GM13977 (cell line): ENCODE measurements at regions not wholly inside any gene's neighbourhood (a gene's known extent, or its start where the extent isn't known, plus 50 kb on each side); places are given as distances from the start of the nearest gene placed in this dataset.

Experiments used
- DNase-seq: peaks from one replicate; pipeline ENCODE4 v3.0.0; 2012; ENCODE audit warnings: low spot score
- in situ Hi-C: fragments of 300-500 bp; cut with MboI; formaldehyde crosslinking; loops from one replicate; pipeline ENCODE4 v1.12.0; 2022; ENCODE audit warnings: low sequenced_read_pairs, low pct_unique_long_range_greater_than_20kb, mixed read lengths, inconsistent platforms; ENCODE audit not compliant: unreplicated experiment
- TF ChIP-seq, protein P1 (sequence below): IDR thresholded peaks from 2 replicates; pipeline ENCODE4 v1.5.1; 2012; ENCODE audit warnings: mild to moderate bottlenecking, control low read depth; ENCODE audit not compliant: insufficient read depth; ENCODE audit errors: extremely low read depth, missing control alignments

DNA sequence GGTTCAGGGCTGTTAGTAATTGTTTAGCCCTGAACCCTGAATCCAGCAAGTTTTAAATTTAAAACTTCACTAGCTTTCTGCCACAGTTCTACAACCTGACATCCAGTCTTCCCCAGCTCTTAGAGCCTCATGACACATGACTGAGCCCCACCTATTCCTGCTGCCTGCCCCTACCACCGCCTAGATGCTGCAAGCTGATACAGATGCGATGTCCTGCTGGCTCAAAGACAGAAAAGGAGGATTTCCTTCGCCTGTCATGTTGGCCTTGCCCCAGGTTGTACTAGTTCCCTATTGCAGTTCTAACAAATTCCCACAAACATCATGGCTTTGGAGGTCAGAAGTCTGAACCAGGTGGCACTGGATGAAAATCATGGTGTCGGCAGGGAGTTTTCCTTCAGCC lies 510.6 kb upstream of the PPP2R3A start:
- in situ Hi-C loops: no loop called here
- no peak for DNase-seq

DNA sequence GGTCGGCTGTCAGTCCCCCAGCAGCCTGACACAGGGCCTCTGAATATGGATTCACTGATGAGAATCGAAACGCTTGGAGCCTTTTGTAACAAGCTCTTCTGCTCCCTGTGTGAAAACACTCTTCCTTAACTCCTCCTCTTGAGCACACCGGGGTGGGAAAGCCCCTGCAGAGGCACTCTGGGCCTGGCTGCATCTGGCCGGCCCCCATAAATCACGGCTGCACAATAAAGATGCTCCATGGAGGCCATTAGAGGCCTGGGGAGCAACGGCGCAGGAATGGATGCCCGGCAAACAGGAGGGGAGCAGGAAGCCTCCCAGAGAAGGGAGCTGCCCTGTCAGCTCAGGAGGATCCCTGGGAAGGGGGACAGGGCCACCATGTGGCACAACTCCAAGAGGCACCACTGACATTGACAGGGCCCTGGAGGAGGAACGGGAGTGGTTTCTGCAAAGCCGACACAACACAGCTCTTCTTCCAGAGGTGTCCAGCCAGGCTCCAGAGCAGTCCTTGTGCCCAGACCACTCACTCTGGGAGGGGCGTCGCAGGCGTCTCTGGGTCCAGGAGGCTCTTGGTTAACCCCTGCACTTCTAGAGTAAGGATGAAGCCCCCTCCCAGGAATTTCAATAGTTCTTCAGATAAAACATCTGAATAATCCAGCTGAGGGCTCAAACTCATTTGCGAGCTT lies 509.3 kb upstream of the PPP2R3A start:
- TF ChIP-seq, protein P1, sequence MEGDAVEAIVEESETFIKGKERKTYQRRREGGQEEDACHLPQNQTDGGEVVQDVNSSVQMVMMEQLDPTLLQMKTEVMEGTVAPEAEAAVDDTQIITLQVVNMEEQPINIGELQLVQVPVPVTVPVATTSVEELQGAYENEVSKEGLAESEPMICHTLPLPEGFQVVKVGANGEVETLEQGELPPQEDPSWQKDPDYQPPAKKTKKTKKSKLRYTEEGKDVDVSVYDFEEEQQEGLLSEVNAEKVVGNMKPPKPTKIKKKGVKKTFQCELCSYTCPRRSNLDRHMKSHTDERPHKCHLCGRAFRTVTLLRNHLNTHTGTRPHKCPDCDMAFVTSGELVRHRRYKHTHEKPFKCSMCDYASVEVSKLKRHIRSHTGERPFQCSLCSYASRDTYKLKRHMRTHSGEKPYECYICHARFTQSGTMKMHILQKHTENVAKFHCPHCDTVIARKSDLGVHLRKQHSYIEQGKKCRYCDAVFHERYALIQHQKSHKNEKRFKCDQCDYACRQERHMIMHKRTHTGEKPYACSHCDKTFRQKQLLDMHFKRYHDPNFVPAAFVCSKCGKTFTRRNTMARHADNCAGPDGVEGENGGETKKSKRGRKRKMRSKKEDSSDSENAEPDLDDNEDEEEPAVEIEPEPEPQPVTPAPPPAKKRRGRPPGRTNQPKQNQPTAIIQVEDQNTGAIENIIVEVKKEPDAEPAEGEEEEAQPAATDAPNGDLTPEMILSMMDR: no peak
- in situ Hi-C loops: no loop called here
- DNase-seq: no peak

More for the DNA sequence above, 510.6 kb upstream of the PPP2R3A start:
- TF ChIP-seq, protein P1: no peak

DNA sequence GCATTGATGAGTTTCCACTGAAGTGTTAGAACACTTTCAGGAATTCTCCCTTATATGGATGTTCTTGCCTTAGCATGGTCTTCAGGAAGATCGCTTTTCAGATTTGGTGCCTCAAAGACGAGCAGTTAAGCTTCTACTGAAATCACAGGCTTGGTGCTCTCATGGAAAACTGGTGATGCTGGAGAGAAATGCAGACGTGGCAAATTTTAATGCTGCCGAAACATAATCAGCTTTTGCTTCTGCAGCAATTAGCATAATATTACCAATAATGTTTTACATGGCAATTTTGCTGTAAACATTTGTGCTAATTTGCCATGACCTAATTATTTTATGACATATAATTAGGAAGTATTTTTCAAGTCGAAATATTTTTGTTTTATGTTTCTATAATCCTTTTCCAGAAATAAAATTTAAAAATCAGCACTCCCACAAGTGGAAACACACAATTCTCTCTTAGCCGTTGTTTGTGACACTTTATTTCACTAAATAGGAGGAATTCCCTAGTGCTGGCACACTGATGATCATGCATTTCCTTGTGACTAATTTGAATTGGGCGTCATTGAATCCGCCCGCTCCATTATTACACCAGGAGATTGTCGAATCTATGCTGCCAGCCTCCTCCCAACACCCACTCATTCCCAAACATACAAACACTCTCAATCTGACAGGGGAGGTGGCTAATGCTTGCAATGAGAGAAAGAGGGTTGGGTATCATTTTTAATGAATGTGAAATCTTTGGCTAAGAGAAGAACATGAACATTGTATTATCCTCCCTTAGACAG lies 506.8 kb upstream of the PPP2R3A start:
- TF ChIP-seq, protein P1: no peak
- in situ Hi-C loops: no loop called here
- DNase-seq: no peak

DNA sequence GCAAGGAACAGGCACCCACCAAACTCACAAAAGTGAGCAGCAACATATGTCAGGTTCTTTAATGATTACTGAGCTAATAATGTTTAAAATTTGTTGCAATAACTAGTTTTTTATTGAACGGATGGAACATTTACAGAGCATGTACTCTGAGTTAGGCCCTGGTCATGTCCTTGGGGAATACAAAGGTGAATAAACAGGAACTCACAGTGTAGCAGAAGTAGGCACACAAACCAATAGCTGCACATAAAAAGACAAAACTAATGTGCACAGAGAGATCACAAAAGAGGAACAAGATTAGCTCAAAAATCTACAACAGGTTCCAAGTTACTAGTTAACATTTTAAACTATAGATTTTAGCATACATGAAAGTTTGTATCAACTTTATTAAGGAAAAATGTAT lies 505.3 kb upstream of the PPP2R3A start:
- TF ChIP-seq, protein P1: no peak
- in situ Hi-C loops: no loop called here
- no peak for DNase-seq

DNA sequence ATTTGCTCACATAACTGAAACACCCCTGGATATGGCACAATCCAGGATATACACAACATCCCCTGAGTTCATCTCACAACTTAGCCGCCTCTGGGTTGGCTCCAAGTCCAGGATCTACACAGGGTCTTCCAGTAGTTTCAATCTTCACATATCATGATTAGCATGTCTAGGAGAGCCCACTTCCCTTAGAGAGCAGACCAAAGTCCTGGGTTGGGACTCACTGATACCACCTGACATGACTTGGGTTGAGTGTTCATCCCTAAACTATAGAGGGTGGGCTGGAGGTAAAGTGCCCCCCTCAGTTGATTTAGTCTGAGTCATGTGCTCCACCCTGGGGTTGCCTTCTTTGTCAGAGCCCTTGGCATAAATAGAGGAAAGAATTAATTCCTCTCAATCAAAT lies 493.6 kb upstream of the PPP2R3A start:
- in situ Hi-C loops: no loop called here
- no peak for DNase-seq
- TF ChIP-seq, protein P1: no peak

DNA sequence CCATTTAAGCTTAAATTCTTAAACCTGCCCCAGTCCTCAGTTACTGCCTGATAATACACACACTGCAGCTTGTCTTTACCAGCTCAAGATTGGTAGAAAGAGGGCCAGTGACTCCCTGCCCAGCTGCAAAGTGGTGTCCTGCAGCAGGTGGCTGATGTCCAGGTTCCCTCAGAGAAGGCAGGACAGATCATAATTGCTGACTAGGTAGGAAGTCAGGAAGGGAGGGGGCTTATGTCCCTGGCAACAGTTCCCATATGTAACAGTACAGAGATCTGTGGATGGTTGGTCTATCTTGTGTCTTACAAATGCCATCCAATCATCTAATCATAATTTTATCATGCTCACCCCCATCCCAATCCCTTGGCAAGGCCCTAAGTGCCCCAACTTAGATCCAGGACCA lies 492.1 kb upstream of the PPP2R3A start:
- in situ Hi-C loops: no loop called here
- no peak for DNase-seq
- TF ChIP-seq, protein P1: no peak
